A549 (cell line): ENCODE measurements at regions not wholly inside any gene's neighbourhood (a gene's known extent, or its start where the extent isn't known, plus 50 kb on each side); places are given as distances from the start of the nearest gene placed in this dataset.
A peak's percentile ranks its signal among the peaks of the same experiment; 100 is the strongest.

Source experiments
- ATAC-seq, 2 experiments: fragments of 200-7000 bp in 1 of 2; fragments of >200 bp in 1 of 2; cut with Nextera tagmentation in 1 of 2; cut with Tn5 transposase in 1 of 2; 3 replicates each; pipeline versions ENCODE4 v1.8.0 to v1.9.1; 2018 to 2020; ENCODE audit warnings: mild to moderate bottlenecking in 1 of 2, moderate library complexity in 1 of 2
- CTCF ChIA-PET: fragments of 300-600 bp; sonication (Branson Sonifier 250); formaldehyde crosslinking; extraction: SDS; loops from one replicate; lab custom pipeline; 2021; ENCODE audit warnings: antibody characterized with exemption, inconsistent platforms; lab: Yijun Ruan, JAX
- POLR2A ChIA-PET: fragments of 350-600 bp; formaldehyde crosslinking; extraction: SDS; loops from one replicate; lab custom pipeline; 2021; ENCODE audit warnings: antibody characterized with exemption, inconsistent platforms; lab: Yijun Ruan, JAX
- DNase-seq, 2 experiments: peaks; one replicate each; pipeline versions ENCODE4 v3.0.0 to v3.0.0-alpha.2; 2011 to 2016; ENCODE audit warnings: low read depth in 1 of 2, low spot score in 1 of 2
- FAIRE-seq: peaks from 2 replicates; lab custom pipeline; 2011; peaks lifted over from hg19 to GRCh38; lab: Jason Lieb, UNC
- H3K27ac ChIP-seq, 2 experiments: fragments of >200 bp; sonication (Bioruptor Twin); formaldehyde crosslinking; 3 replicates each; pipeline ENCODE4 v1.5.1; 2016 to 2017
- H3K4me1 ChIP-seq: fragments of >200 bp; sonication (Bioruptor Twin); formaldehyde crosslinking; 3 replicates; pipeline ENCODE4 v1.6.1; 2016
- H3K4me2 ChIP-seq: fragments of >200 bp; sonication (Bioruptor Twin); formaldehyde crosslinking; 3 replicates; pipeline ENCODE4 v1.6.1; 2016
- H3K4me3 ChIP-seq: fragments of >200 bp; sonication (Bioruptor Twin); formaldehyde crosslinking; 3 replicates; pipeline ENCODE4 v1.5.1; 2016
- H3K9me3 ChIP-seq: fragments of >200 bp; sonication (Bioruptor Twin); formaldehyde crosslinking; 3 replicates; pipeline ENCODE4 v1.6.1; 2016
- CBX2 ChIP-seq: fragments of 200-600 bp; sonication (generic); IDR thresholded peaks from 2 replicates; pipeline ENCODE4 v1.6.1; 2016; ENCODE audit warnings: low read depth, mild to moderate bottlenecking, borderline replicate concordance
- CBX8 ChIP-seq: fragments of 200-600 bp; sonication (generic); IDR thresholded peaks from 2 replicates; pipeline ENCODE4 v1.6.1; 2016
- CEBPB ChIP-seq, 2 experiments: fragments of >200 bp in 1 of 2; sonication (Bioruptor Twin) in 1 of 2; formaldehyde crosslinking in 1 of 2; IDR thresholded peaks; 2 replicates each; pipeline ENCODE4 v1.6.1; 2012 to 2016
- CHD2 ChIP-seq: fragments of 150-350 bp; IDR thresholded peaks from 2 replicates; pipeline ENCODE4 v1.6.1; 2014; ENCODE audit warnings: low read length; ENCODE audit not compliant: partially characterized antibody
- CHD4 ChIP-seq: fragments of 200-600 bp; sonication (generic); IDR thresholded peaks from 2 replicates; pipeline ENCODE4 v1.6.1; 2016; ENCODE audit warnings: antibody characterized with exemption, mild to moderate bottlenecking, borderline replicate concordance
- CTCF ChIP-seq: fragments of >200 bp; sonication (Bioruptor Twin); formaldehyde crosslinking; IDR thresholded peaks from 3 replicates; pipeline ENCODE4 v1.5.1; 2016
- EHF ChIP-seq: fragments of 250-450 bp; sonication (Bioruptor Pico); IDR thresholded peaks from 2 replicates; pipeline ENCODE4 v1.5.0; 2020; ENCODE audit warnings: mild to moderate bottlenecking
- EHMT2 ChIP-seq: fragments of 200-600 bp; sonication (generic); IDR thresholded peaks from 2 replicates; pipeline ENCODE4 v1.6.1; 2016; ENCODE audit warnings: antibody characterized with exemption, low read depth, mild to moderate bottlenecking, moderate library complexity
- EP300 ChIP-seq, 2 experiments: fragments of >200 bp; sonication (Bioruptor Twin); formaldehyde crosslinking; IDR thresholded peaks; 2 replicates in 1 of 2; 3 replicates in 1 of 2; pipeline ENCODE4 v1.6.1; 2016 to 2017
- FOSL2 ChIP-seq, 2 experiments: fragments of 450-650 bp in 1 of 2; fragments of >200 bp in 1 of 2; sonication (Bioruptor Twin) in 1 of 2; formaldehyde crosslinking; IDR thresholded peaks; 2 replicates each; pipeline versions ENCODE4 v1.5.0 to v1.6.1; 2016 to 2020; ENCODE audit warnings: mild to moderate bottlenecking in 1 of 2, moderate library complexity in 1 of 2
- GATA3 ChIP-seq: IDR thresholded peaks from 2 replicates; pipeline ENCODE4 v1.6.1; 2012; ENCODE audit warnings: borderline replicate concordance
- HDAC2 ChIP-seq: fragments of 200-600 bp; sonication (generic); IDR thresholded peaks from 2 replicates; pipeline ENCODE4 v1.6.1; 2016
- HMGXB4 ChIP-seq: fragments of 250-450 bp; sonication (Bioruptor Pico); IDR thresholded peaks from 2 replicates; pipeline ENCODE4 v1.5.0; 2021; ENCODE audit warnings: mild to moderate bottlenecking, moderate library complexity, borderline replicate concordance
- JUNB ChIP-seq: fragments of >200 bp; sonication (Bioruptor Twin); formaldehyde crosslinking; IDR thresholded peaks from 2 replicates; pipeline ENCODE4 v1.6.1; 2016
- MAFK ChIP-seq: fragments of 450-650 bp; IDR thresholded peaks from 2 replicates; pipeline ENCODE4 v1.6.1; 2014; ENCODE audit not compliant: partially characterized antibody
- MAX ChIP-seq: IDR thresholded peaks from 2 replicates; pipeline ENCODE4 v1.6.1; 2012
- NPAS2 ChIP-seq: fragments of 250-450 bp; sonication (Bioruptor Pico); IDR thresholded peaks from 2 replicates; pipeline ENCODE4 v1.8.0; 2022; ENCODE audit warnings: mild to moderate bottlenecking, moderate library complexity, borderline replicate concordance
- PHF8 ChIP-seq: fragments of 200-600 bp; sonication (generic); IDR thresholded peaks from 2 replicates; pipeline ENCODE4 v1.6.1; 2016; ENCODE audit warnings: low read depth, mild to moderate bottlenecking, antibody characterized with exemption, moderate library complexity, borderline replicate concordance
- POLR2AphosphoS2 ChIP-seq: conservative IDR thresholded peaks from 2 replicates; pipeline ENCODE4 v1.6.1; 2012; ENCODE audit warnings: low read length, improper control_type of control experiment, inconsistent platforms
- RAD21 ChIP-seq, 2 experiments: fragments of >200 bp in 1 of 2; sonication (Bioruptor Twin) in 1 of 2; formaldehyde crosslinking in 1 of 2; IDR thresholded peaks in 1 of 2; conservative IDR thresholded peaks in 1 of 2; 2 replicates in 1 of 2; 3 replicates in 1 of 2; pipeline ENCODE4 v1.6.1; 2012 to 2018; ENCODE audit warnings: inconsistent platforms in 1 of 2
- RFX5 ChIP-seq: fragments of 450-650 bp; IDR thresholded peaks from 2 replicates; pipeline ENCODE4 v1.7.1; 2014; ENCODE audit warnings: antibody characterized with exemption, mild to moderate bottlenecking, moderate library complexity
- RNF2 ChIP-seq: fragments of 200-600 bp; sonication (generic); IDR thresholded peaks from 2 replicates; pipeline ENCODE4 v1.6.1; 2016; ENCODE audit warnings: low read depth, mild to moderate bottlenecking, antibody characterized with exemption, moderate library complexity, borderline replicate concordance
- TP53 ChIP-seq: fragments of 250-450 bp; sonication (Bioruptor Pico); IDR thresholded peaks from 2 replicates; pipeline ENCODE4 v1.5.0; 2021; ENCODE audit warnings: mild to moderate bottlenecking, moderate library complexity
- ZSCAN20 ChIP-seq: fragments of 250-450 bp; sonication (Bioruptor Pico); IDR thresholded peaks from 2 replicates; pipeline ENCODE4 v1.8.0; 2022; ENCODE audit warnings: mild to moderate bottlenecking, moderate library complexity
- WGBS: methylation state at CpG from one replicate; pipeline ENCODE4 v1.1.6; 2017; ENCODE audit errors: missing lambda C conversion rate; 5-methylcytosine and 5-hydroxymethylcytosine counted together

GRCh38 chrX:9166584-9166944, 132.6 kb upstream of the FAM9B start:
- peak; percentile 10; the same call in 1 of the 2 replicates for TF ChIP-seq MAX
- no peak for TF ChIP-seq RFX5
- no peak for TF ChIP-seq HDAC2
- peaks cover 9% of the 10 kb centered on the region; the same call in 1 of the 3 replicates for H3K9me3 ChIP-seq
- ChIA-PET POLR2A (interaction anchor here (1.4 kb wide), 1 partner anchor 297 kb away, joined by 9 read pairs; no protein-coding TSS in a partner anchor), CTCF (no interaction called here)
- ATAC-seq (peak in 1 of 2 experiments; percentile 34; a peak in 1 of 6 replicates), DNase-seq (peak; percentile 13 to 48), FAIRE-seq (peak; percentile 90)
- no peak overlapping the region for H3K4me3 ChIP-seq
- WGBS, result 5% methylated on average over 1 of the region's 1 CpG
- peak overlapping the region; percentile 63 for H3K4me2 ChIP-seq
- peak overlapping the region; percentile 69 to 77 for H3K27ac ChIP-seq
- peaks cover 48% of the 10 kb centered on the region for H3K4me1 ChIP-seq

- Histone ChIP-seq H3K4me3 (no peak overlapping the region), H3K9me3 (peaks cover 8% of the 10 kb centered on the region; the same call in 1 of the 3 replicates), H3K4me2 (peak overlapping the region; percentile 50), H3K27ac (peak overlapping the region; percentile 11 to 68; a peak in 4 of 6 replicates), H3K4me1 (peaks cover 17% of the 10 kb centered on the region)
- DNase-seq (peak in 1 of 2 experiments; percentile 65), ATAC-seq (peak; percentile 74 to 83), FAIRE-seq (peak; percentile 84)
- TF ChIP-seq GATA3, result peak; percentile 46; the same call in 1 of the 2 replicates
- no peak for TF ChIP-seq FOSL2 (IDR thresholded peaks at IDR 0.05)
- TF ChIP-seq FOSL2 (CRISPR knock-in tag; IDR thresholded peaks at IDR 0.05), result peak; percentile 58
- no peak for TF ChIP-seq RNF2
- no peak for TF ChIP-seq EHMT2
- no peak for TF ChIP-seq CEBPB (IDR thresholded peaks at IDR 0.05)
- peak; percentile 30 for TF ChIP-seq MAFK
- ChIA-PET POLR2A (no interaction called here), CTCF (interaction anchor here (0.7 to 1.7 kb wide), 4 partner anchors 9 to 145 kb away, joined by 3 to 4 read pairs (median 3); no protein-coding TSS in a partner anchor)
- WGBS, result 26% methylated on average over 7 of the region's 7 CpGs
Observed at GRCh38 chrX:9171841-9172463, 138.0 kb upstream of the FAM9B start.

GRCh38 chrX:9172464-9172850, 138.5 kb upstream of the FAM9B start:
- POLR2A ChIA-PET, result no interaction called here
- CTCF ChIA-PET, result interaction anchor here (0.7 to 1.7 kb wide), 3 partner anchors 30 to 145 kb away, joined by 3 read pairs; no protein-coding TSS in a partner anchor
- TF ChIP-seq RAD21 (conservative IDR thresholded peaks at IDR 0.05 in 1 of 2, IDR thresholded peaks at IDR 0.05 in 1 of 2), result no peak
- TF ChIP-seq PHF8, result no peak
- TF ChIP-seq CBX8, result no peak
- TF ChIP-seq TP53 (CRISPR knock-in tag), result no peak
- no peak for TF ChIP-seq HDAC2
- TF ChIP-seq POLR2AphosphoS2, result no peak
- no peak for TF ChIP-seq JUNB
- TF ChIP-seq EHF (CRISPR knock-in tag), result no peak
- no peak for TF ChIP-seq CBX2
- no peak for TF ChIP-seq RNF2
- no peak for TF ChIP-seq HMGXB4 (CRISPR knock-in tag)
- no peak for TF ChIP-seq ZSCAN20
- no peak for TF ChIP-seq EP300 (IDR thresholded peaks at IDR 0.05)
- no peak for TF ChIP-seq NPAS2
- no peak for TF ChIP-seq CTCF
- no peak for TF ChIP-seq MAX
- TF ChIP-seq CHD2, result no peak
- no peak for TF ChIP-seq CHD4
- TF ChIP-seq EHMT2, result no peak
- H3K4me1 ChIP-seq, result peaks cover 16% of the 10 kb centered on the region
- peak overlapping the region in 1 of 2 experiments; percentile 68; a peak in 4 of 6 replicates for H3K27ac ChIP-seq
- H3K4me2 ChIP-seq, result peak overlapping the region; percentile 50
- no peak for FAIRE-seq
- H3K9me3 ChIP-seq, result peaks cover 4% of the 10 kb centered on the region; the same call in 1 of the 3 replicates
- no peak overlapping the region for H3K4me3 ChIP-seq
- WGBS, result 48% methylated on average over 6 of the region's 6 CpGs
- peak in 1 of 2 experiments; percentile 44; a peak in 1 of 6 replicates for ATAC-seq
- no peak for DNase-seq
